ENCODE measurements at regions not wholly inside any gene's neighbourhood (a gene's known extent, or its start where the extent isn't known, plus 50 kb on each side); places are given as distances from the start of the nearest gene placed in this dataset.

GRCh38 chr3:13229273-13229949 is 156.2 kb upstream of the IQSEC1 start (continued):
- TF ChIP-seq, protein P1, sequence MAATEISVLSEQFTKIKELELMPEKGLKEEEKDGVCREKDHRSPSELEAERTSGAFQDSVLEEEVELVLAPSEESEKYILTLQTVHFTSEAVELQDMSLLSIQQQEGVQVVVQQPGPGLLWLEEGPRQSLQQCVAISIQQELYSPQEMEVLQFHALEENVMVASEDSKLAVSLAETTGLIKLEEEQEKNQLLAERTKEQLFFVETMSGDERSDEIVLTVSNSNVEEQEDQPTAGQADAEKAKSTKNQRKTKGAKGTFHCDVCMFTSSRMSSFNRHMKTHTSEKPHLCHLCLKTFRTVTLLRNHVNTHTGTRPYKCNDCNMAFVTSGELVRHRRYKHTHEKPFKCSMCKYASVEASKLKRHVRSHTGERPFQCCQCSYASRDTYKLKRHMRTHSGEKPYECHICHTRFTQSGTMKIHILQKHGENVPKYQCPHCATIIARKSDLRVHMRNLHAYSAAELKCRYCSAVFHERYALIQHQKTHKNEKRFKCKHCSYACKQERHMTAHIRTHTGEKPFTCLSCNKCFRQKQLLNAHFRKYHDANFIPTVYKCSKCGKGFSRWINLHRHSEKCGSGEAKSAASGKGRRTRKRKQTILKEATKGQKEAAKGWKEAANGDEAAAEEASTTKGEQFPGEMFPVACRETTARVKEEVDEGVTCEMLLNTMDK (IDR thresholded peaks at IDR 0.05; ENCODE audit: borderline replicate concordance, insufficient read depth, low read depth, low read length, poor library complexity, severe bottlenecking), result peak; percentile 31
- TF ChIP-seq CTBP1 (IDR thresholded peaks at IDR 0.05; ENCODE audit: borderline replicate concordance), result peak; percentile 50; the same call in 1 of the 2 replicates
- TF ChIP-seq ESRRA (IDR thresholded peaks at IDR 0.05; ENCODE audit: borderline replicate concordance, low read depth), result peak; percentile 46; the same call in 1 of the 2 replicates
- TF ChIP-seq ZNF324 (CRISPR knock-in tag; IDR thresholded peaks at IDR 0.05), result no peak
- TF ChIP-seq REST (IDR thresholded peaks at IDR 0.05; ENCODE audit: borderline replicate concordance), result peak; percentile 45; the same call in 1 of the 2 replicates
- TF ChIP-seq REST (CRISPR knock-in tag; IDR thresholded peaks at IDR 0.05; ENCODE audit: low read depth), result no peak
- TF ChIP-seq, protein P2, sequence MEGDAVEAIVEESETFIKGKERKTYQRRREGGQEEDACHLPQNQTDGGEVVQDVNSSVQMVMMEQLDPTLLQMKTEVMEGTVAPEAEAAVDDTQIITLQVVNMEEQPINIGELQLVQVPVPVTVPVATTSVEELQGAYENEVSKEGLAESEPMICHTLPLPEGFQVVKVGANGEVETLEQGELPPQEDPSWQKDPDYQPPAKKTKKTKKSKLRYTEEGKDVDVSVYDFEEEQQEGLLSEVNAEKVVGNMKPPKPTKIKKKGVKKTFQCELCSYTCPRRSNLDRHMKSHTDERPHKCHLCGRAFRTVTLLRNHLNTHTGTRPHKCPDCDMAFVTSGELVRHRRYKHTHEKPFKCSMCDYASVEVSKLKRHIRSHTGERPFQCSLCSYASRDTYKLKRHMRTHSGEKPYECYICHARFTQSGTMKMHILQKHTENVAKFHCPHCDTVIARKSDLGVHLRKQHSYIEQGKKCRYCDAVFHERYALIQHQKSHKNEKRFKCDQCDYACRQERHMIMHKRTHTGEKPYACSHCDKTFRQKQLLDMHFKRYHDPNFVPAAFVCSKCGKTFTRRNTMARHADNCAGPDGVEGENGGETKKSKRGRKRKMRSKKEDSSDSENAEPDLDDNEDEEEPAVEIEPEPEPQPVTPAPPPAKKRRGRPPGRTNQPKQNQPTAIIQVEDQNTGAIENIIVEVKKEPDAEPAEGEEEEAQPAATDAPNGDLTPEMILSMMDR (IDR thresholded peaks at IDR 0.05 in 2 of 3, conservative IDR thresholded peaks at IDR 0.05 in 1 of 3; ENCODE audit: insufficient read depth in 2 of 3, low read depth in 1 of 3, low read length in 3 of 3), result peak; percentile 77 to 78 (median 78)
- TF ChIP-seq SNRNP70 (optimal IDR thresholded peaks at IDR 0.05; ENCODE audit: low read depth, low read length), result no peak
- TF ChIP-seq ARNT (IDR thresholded peaks at IDR 0.05), result 0 out of 4 replicates have a peak, but pooled peaks of 1 of the 2 experiments have one; percentile 38
- peak; percentile 69 for TF ChIP-seq ETV1 (tag; conservative IDR thresholded peaks at IDR 0.05; ENCODE audit: low read depth)

Data from K562 (cell line).